B cell (primary cell): ENCODE measurements at regions not wholly inside any gene's neighbourhood (a gene's known extent, or its start where the extent isn't known, plus 50 kb on each side); places are given as distances from the start of the nearest gene placed in this dataset.

ENCODE experiments used
- ATAC-seq: fragments of 200-7000 bp; cut with Tn5 transposase; one replicate; pipeline ENCODE4 v1.10.0; 2021; ENCODE audit warnings: low read depth, mild to moderate bottlenecking, moderate number of reproducible peaks, moderate library complexity
- CTCF ChIA-PET: fragments of 350-600 bp; sonication (Branson Sonifier 250); formaldehyde crosslinking; loops from one replicate; lab custom pipeline; 2021; ENCODE audit warnings: antibody characterized with exemption, inconsistent platforms; lab: Charles Lee
- POLR2A ChIA-PET: fragments of 350-600 bp; sonication (Branson Sonifier 250); formaldehyde crosslinking; loops from one replicate; lab custom pipeline; 2021; ENCODE audit warnings: antibody characterized with exemption; lab: Charles Lee
- DNase-seq: peaks from one replicate; pipeline ENCODE4 v3.0.0; 2013
- H2AFZ ChIP-seq: 2 replicates; pipeline ENCODE4 v1.6.1; 2012; ENCODE audit warnings: mild to moderate bottlenecking, low read depth, low read length; ENCODE audit not compliant: insufficient read depth, poor library complexity, severe bottlenecking
- H3K27ac ChIP-seq, 2 donors: 1 replicate in 1 of 2; 2 replicates in 1 of 2; pipeline ENCODE4 v1.5.1; 2012 to 2013; ENCODE audit warnings: low read length in 2 of 2, mild to moderate bottlenecking in 2 of 2, moderate library complexity in 1 of 2
- H3K27me3 ChIP-seq, 4 experiments: fragments of 200-600 bp in 1 of 4; sonication (generic) in 1 of 4; replicated peaks in 1 of 4; 1 replicate in 2 of 4; 2 replicates in 2 of 4; pipeline versions ENCODE4 v1.6.1 to v1.7.0; 2013 to 2016; ENCODE audit warnings: low read length in 3 of 4, mild to moderate bottlenecking in 2 of 4, mixed read lengths in 1 of 4, moderate library complexity in 1 of 4; ENCODE audit not compliant: insufficient read depth in 4 of 4, control insufficient read depth in 3 of 4; ENCODE audit errors: control extremely low read depth in 1 of 4
- H3K36me3 ChIP-seq, 2 experiments: replicated peaks in 1 of 2; 1 replicate in 1 of 2; 2 replicates in 1 of 2; pipeline versions ENCODE4 v1.6.1 to v1.7.1; 2013; ENCODE audit warnings: low read length in 1 of 2; ENCODE audit not compliant: insufficient read depth in 2 of 2, control insufficient read depth in 1 of 2; ENCODE audit errors: control extremely low read depth in 1 of 2, extremely low read depth in 1 of 2
- H3K4me1 ChIP-seq, 2 donors: fragments of 200-600 bp in 1 of 2; sonication (generic) in 1 of 2; 1 replicate in 1 of 2; 2 replicates in 1 of 2; pipeline versions ENCODE4 v1.5.1 to v1.6.1; 2013 to 2017; ENCODE audit warnings: low read length in 2 of 2; ENCODE audit not compliant: control insufficient read depth in 2 of 2, insufficient read depth in 2 of 2
- H3K4me2 ChIP-seq: replicated peaks from 2 replicates; pipeline ENCODE3; 2012; ENCODE audit warnings: mild to moderate bottlenecking, low read depth, low read length; ENCODE audit not compliant: poor library complexity, severe bottlenecking
- H3K4me3 ChIP-seq, 5 experiments: fragments of 200-600 bp in 1 of 5; sonication (generic) in 1 of 5; 1 replicate in 3 of 5; 2 replicates in 2 of 5; pipeline versions ENCODE4 v1.5.1 to v1.7.0; 2011 to 2016; ENCODE audit warnings: low read length in 4 of 5, mild to moderate bottlenecking in 4 of 5, low read depth in 2 of 5, control low read depth in 1 of 5, moderate library complexity in 1 of 5; ENCODE audit not compliant: insufficient read depth in 1 of 5; ENCODE audit errors: control extremely low read depth in 1 of 5, extremely low read depth in 1 of 5
- H3K79me2 ChIP-seq: fragments of 200-600 bp; sonication (generic); one replicate; pipeline ENCODE4 v1.6.0; 2016; ENCODE audit warnings: low read length; ENCODE audit not compliant: control insufficient read depth, insufficient read depth
- H3K9ac ChIP-seq: fragments of 200-600 bp; sonication (generic); 2 replicates; pipeline ENCODE4 v1.6.1; 2017; ENCODE audit warnings: mild to moderate bottlenecking, low read length, moderate library complexity
- H3K9me3 ChIP-seq, 3 donors: one replicate each; pipeline versions ENCODE4 v1.6.1 to v1.7.1; 2013; ENCODE audit warnings: low read length in 2 of 3; ENCODE audit not compliant: control insufficient read depth in 2 of 3, insufficient read depth in 1 of 3; ENCODE audit errors: control extremely low read depth in 1 of 3
- H4K20me1 ChIP-seq: 2 replicates; pipeline ENCODE4 v1.6.0; 2012; ENCODE audit warnings: mild to moderate bottlenecking, low read length; ENCODE audit not compliant: insufficient read depth, control insufficient read depth, poor library complexity, severe bottlenecking
- H3K27ac Mint-ChIP-seq: one replicate; pipeline ENCODE4 v1.8.0; 2021; ENCODE audit warnings: mixed read lengths
- H3K27me3 Mint-ChIP-seq: one replicate; pipeline ENCODE4 v1.8.0; 2021; ENCODE audit warnings: mixed read lengths
- H3K4me1 Mint-ChIP-seq: one replicate; pipeline ENCODE4 v1.8.0; 2021; ENCODE audit warnings: mixed read lengths
- H3K4me3 Mint-ChIP-seq: one replicate; pipeline ENCODE4 v1.8.0; 2021; ENCODE audit warnings: mixed read lengths
- H3K9me3 Mint-ChIP-seq: one replicate; pipeline ENCODE4 v1.8.0; 2022; ENCODE audit warnings: mixed read lengths; ENCODE audit not compliant: insufficient read depth
- CTCF ChIP-seq: fragments of 200-600 bp; IDR thresholded peaks from one replicate; pipeline ENCODE4 v1.8.0; 2022; ENCODE audit warnings: antibody characterized with exemption, mild to moderate bottlenecking
- EZH2 ChIP-seq: IDR thresholded peaks from 2 replicates; pipeline ENCODE4 v1.6.1; 2012; ENCODE audit warnings: borderline replicate concordance, low read depth, mild to moderate bottlenecking, moderate library complexity, low read length; ENCODE audit not compliant: insufficient read depth, poor library complexity, severe bottlenecking
- WGBS: methylation state at CpG from one replicate; pipeline ENCODE4 v1.1.5; 2013; ENCODE audit warnings: missing lambda C conversion rate; ENCODE audit not compliant: insufficient coverage; 5-methylcytosine and 5-hydroxymethylcytosine counted together
- intact Hi-C: fragments of 100-400 bp; cut with micrococcal nuclease; formaldehyde crosslinking; loops from one replicate; pipeline ENCODE4 v1.10.0; 2022

- Mint-ChIP-seq H3K27me3 (no peaks in the 10 kb centered on the region), H3K27ac (no peak overlapping the region), H3K4me1 (peaks cover 5% of the 10 kb centered on the region), H3K9me3 (no peaks in the 10 kb centered on the region), H3K4me3 (no peak overlapping the region)
- H3K27ac ChIP-seq, result no peak overlapping the region
- no peak for ATAC-seq
- H3K9ac ChIP-seq, result no peak overlapping the region
- H3K79me2 ChIP-seq, result no peaks in the 10 kb centered on the region
- H3K27me3 ChIP-seq, result no peaks in the 10 kb centered on the region
- no peak for DNase-seq
- H3K4me3 ChIP-seq, result no peak overlapping the region
- ChIA-PET CTCF (no interaction called here), POLR2A (no interaction called here)
- WGBS, result no CpG with 5 or more reads among the region's 3 CpGs
- H2AFZ ChIP-seq, result no peak overlapping the region
- no peaks in the 10 kb centered on the region for H3K36me3 ChIP-seq
- intact Hi-C loops, result no loop called here
- peaks cover 0 to 8% (median 0%) of the 10 kb centered on the region in 3 donors for H3K9me3 ChIP-seq
- no peaks in the 10 kb centered on the region for H3K4me1 ChIP-seq
- H4K20me1 ChIP-seq, result no peaks in the 10 kb centered on the region
- no peak overlapping the region for H3K4me2 ChIP-seq
- TF ChIP-seq CTCF, result no peak
- no peak for TF ChIP-seq EZH2
These were observed 565.8 kb downstream of the TLE1 start for GRCh38 chr9:81123526-81123925.

- H3K27ac Mint-ChIP-seq, result no peak overlapping the region
- H3K27me3 ChIP-seq, result no peaks in the 10 kb centered on the region
- no peak overlapping the region for H3K9ac ChIP-seq
- no peak overlapping the region for H3K4me3 ChIP-seq
- TF ChIP-seq CTCF (no peak), EZH2 (no peak)
- intact Hi-C loops, result no loop called here
- peaks cover 5% of the 10 kb centered on the region for H3K4me1 Mint-ChIP-seq
- no peaks in the 10 kb centered on the region for H3K36me3 ChIP-seq
- no peak overlapping the region for H2AFZ ChIP-seq
- H4K20me1 ChIP-seq, result no peaks in the 10 kb centered on the region
- H3K79me2 ChIP-seq, result no peaks in the 10 kb centered on the region
- H3K4me1 ChIP-seq, result no peaks in the 10 kb centered on the region
- 67% methylated on average over 2 of the region's 2 CpGs for WGBS
- no peak overlapping the region for H3K4me2 ChIP-seq
- H3K4me3 Mint-ChIP-seq, result no peak overlapping the region
- DNase-seq, result no peak
- CTCF ChIA-PET, result no interaction called here
- POLR2A ChIA-PET, result no interaction called here
- peaks cover 0 to 8% (median 0%) of the 10 kb centered on the region in 3 donors for H3K9me3 ChIP-seq
- no peak for ATAC-seq
- no peak overlapping the region for H3K27ac ChIP-seq
- H3K27me3 Mint-ChIP-seq, result peaks cover 2% of the 10 kb centered on the region
- H3K9me3 Mint-ChIP-seq, result no peaks in the 10 kb centered on the region
These were observed 566.6 kb downstream of the TLE1 start for GRCh38 chr9:81122749-81123148.
